ENCODE measurements at regions not wholly inside any gene's neighbourhood (a gene's known extent, or its start where the extent isn't known, plus 50 kb on each side); places are given as distances from the start of the nearest gene placed in this dataset.

DNA sequence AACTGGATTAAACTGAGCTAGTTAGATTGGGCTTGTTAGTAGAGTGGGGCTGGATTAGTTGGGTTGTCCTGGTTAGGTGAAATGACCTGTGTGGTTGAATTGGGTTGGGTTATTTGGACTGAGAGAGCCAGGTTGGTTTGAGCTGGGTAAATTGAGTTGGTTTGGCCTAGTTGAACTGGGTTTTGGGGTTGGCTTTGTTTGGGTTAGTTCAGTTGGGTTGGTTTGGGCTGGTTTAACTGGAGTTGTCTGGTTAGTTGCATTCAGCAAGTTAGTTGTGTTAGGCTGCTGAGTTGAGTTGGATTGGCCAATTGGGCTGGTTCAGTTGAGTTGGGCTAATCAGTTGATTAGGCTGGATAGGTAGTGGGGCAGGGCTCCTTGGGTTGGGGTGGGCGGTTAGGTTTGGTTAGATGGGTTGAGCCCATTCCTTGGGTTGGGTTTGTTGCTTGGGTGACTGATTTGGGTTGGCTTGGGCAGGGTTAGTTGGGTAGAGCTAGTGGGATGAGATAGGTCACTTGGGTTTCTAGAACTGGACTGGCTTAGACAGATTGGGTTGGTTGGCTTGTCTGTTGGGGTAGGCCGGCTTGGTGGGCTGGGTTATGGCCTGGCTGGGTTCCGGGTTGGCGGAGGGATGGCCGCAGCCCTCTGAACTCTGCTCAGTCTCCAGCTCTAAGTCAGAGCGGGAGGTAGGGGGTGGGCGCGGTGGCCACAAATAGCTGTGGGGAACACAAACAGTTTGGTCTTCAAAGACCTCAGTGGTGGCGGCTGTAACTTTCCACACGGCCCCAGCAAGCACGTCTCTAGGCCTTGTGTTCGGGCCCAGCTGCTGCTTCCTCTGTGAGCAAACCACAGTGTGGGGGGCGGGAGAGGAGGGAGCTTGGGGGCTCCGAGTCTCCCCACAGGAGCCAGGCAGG, 67.2 kb upstream of the RUNX3 start:
- no peak for DNase-seq

DNA sequence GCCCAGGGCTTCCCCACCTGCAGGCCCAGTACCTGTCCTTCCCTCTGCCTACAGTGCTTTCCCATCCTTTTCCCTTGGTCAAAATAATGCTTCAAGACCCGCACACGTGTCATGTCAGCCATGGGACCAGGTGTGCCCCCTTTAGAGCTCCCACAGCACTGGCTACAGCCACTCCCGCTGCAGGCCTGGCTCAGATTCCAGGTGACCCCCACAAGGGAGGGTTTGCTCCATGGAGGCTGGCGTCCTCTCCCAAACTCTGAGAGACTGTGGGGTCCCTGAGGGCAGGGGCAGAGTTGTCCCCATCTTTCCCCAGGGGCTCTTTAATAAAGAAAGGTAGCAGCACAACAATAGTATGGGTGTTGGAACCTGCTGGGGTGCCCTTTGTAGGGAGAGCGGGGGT, 66.4 kb upstream of the RUNX3 start:
- DNase-seq, result no peak

DNA sequence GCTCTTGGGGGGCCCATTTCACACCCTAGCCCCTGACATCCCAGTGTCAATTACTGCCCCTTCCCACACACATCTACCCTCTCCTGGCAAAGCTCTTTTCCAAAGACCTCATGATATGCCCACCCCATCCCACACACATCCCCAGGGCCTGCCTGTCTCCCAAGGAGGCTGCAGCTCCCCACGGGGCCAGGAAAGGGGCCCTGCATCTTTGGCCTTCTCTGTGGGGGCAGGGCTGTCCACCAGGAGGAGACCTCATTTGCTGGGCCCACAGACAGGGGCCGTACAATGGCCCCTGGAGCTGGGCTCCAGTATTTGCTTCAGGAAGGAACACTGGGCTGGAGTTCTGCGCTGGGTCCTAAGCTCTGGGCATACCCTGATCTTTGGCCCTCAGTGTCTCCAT, 65.6 kb upstream of the RUNX3 start:
- no peak for DNase-seq

DNA sequence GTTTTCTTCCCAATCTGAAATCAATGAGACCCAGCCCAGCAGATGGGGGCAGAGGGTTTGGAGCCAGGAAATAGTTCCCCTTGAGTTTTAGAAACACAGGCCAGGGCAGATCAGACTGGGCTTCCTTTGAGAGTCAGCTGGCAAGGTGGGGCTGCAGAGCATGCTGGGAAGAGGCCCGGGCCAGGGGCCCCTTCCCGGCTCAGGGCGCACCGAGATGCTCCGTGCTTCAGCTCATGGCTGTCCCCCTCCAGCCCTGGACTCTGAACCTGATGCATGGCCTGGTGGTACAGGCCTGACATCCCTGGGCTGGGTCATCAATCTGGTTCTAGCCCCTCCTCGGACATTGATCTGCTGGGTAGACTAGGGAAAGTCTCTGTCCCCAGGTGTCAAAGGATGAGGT, 65.1 kb upstream of the RUNX3 start:
- no peak for DNase-seq

DNA sequence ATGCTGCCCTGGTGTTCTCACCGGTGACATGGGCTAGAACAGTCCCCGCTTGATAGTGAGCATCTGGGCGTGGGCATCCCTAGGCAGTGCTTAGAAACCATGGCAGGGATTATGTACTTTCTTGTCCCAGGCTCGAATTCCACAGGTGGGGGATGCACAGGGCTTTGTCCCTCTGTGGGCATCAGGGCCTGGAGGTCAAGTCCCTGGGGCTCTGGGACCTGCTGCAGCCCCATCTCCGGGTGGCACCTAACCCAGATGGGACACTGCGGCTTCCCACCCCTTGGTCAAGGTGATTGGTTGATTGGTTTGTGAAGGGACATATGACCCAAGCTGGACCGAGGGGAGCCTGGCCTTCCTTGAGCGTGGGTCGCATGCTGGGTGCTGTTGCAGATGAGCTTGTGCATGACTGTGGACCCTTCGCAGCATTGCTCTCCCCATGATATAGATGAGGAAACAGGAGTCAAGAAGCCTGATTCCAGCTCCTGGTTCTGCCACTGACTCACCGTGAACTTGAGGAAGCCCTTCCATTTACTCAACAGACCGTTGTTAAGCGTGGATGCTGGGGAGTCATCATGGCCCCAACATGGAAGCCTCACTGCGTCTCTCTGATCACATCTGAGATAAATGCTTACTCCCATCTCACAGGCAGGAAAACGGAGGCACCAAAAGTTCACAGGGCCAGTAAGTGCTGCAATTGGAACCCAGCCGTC, 64.0 kb upstream of the RUNX3 start:
- DNase-seq, result no peak

DNA sequence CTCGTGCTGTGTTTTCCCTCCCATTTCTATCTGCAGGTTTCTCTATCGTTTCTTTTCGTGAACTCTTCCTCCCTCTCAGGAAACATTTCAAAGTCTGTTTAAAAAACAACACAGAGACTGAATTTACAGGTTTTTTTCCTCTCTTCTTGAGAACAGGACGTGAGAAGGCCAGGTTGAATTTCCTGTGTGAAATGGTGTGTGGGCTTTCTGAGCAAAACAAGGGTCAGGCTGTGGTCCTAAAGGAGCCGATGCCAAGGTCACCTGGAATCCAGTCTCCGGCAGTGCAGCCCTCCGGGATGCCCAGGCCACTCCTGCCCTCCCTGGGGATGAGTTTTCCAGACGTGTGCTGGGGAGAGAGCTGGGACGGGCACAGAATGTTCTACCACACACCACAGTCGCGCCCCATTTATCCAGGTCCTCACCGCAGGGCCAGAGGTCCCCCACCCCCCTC, 62.7 kb upstream of the RUNX3 start:
- no peak for DNase-seq

DNA sequence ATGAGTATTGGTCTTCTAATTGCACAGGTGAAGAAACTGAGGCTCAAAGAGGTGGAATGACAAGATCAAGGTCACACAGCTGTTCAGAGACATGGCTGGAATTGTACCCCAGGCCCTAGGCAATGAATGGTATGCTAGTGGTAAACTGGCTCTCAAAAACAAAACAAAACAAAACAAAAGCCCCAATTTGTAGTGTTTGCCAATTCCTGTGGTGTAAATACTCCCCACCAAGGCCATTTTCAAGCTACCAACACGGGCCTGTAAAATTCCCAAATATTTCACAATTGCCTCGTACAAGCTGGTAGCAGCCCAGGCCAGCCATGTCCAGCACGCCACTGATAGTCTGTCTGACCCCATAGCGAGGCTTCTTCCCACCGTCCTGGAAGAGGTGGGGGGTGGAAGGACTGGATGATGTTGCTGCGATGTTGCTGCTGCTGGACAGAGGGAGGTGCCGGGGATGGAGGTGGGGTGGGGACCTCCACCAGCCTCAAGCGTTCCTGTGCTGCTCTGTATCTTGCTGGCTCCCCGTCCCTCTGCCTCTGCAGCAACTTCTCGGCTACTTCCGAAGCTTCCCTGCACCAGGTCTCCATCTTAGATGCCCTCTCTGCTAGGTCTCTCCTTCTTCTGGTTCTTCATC, 62.2 kb upstream of the RUNX3 start:
- no peak for DNase-seq

DNA sequence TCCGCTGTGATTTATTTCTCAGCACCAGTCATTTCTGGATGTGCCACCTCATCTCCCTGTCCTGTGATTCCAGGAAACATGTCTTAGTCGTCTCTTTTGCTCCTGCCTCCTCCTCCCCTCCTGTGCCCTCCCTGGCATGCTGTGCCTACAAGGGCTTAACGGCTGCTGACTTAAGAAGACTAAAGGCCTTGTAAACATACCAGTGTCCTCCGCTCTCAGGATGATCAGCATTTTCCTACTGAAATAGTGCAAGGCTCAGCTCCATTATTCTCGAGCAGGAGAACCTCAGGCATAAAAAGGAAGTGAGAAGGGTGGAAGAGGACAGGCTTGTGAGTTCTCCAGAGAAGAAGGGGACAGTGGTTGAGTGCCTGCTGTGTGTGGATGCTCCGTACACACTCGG, 61.6 kb upstream of the RUNX3 start:
- no peak for DNase-seq

DNA sequence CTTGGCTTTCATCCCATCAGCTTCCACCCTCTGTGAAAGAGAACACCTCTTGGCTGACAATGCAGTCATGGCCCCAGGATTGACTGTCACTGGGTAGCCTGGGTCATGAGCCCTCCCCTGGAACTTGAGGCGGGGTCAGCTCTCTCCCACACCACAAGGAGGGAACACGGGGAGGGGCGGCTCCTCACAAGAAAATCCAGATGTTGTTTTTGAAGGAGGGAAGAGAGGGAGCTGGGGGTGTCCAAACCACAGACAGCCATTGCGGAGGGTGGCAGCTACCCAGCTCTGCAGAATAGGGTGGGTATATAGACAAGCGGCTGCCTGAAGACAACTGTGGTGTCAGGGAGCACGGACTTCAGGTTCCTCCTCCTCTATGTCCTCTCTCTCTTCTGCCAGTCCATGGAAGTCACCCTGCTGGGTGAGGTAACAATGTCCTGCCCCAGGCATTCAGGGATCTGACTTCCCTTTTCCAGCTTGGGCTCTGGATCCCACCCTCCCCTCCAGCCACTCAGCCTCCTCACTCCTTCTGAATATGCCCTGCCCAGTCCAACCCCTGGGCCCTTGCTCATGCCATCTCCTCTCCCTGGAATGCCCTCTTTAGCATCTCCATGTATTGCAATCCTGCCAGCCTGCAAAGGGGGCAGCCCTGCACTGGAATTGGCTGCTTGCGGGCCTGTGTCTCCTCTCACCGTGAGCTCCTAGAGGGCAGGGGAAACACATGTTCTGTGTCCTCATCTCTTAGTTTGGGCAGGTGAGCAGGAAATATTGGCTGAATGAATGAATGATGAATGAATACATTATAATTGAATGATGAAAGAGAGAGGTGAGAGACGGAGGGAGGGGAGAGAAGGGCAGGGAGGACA, 60.9 kb upstream of the RUNX3 start:
- no peak for DNase-seq

DNA sequence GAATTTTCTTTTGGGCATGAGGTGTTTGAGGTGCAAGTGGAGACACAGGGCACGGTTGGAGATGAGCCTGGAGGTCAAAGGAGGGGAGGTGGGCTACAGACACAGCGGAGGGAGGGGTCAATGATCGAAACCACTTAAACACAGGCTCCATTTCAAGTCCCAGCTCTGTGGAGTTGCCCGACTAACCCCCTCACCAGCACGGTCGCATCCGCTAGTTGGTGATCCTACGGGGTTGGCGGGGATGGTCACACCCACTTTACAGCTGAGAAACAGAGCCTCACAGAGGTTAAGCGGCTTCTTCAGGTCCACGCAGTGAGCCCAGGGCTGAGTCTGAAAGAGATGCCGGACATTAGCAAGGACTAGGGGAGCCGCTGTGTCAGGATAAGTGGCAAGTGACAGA, 60.1 kb upstream of the RUNX3 start:
- DNase-seq, result no peak

DNA sequence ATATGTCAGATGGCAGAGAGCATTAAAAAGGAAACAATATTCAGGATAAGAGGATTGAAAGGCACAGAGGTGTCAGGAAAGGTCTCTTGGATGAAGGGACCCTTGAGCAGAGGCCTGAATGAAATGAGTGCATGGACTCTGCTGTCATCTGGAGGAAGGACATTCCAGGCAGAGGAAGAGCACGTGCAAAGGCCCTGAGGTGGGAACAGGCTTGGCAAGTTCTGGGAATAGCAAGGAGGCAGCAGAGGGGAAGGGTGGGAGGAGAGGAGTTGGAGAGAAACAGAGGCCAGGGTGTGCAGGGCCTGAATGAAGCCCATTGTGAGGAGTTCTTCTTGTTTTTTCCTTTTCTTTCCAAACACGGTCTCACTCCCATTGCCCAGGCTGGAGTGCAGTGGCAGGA, 59.0 kb upstream of the RUNX3 start:
- DNase-seq, result no peak

DNA sequence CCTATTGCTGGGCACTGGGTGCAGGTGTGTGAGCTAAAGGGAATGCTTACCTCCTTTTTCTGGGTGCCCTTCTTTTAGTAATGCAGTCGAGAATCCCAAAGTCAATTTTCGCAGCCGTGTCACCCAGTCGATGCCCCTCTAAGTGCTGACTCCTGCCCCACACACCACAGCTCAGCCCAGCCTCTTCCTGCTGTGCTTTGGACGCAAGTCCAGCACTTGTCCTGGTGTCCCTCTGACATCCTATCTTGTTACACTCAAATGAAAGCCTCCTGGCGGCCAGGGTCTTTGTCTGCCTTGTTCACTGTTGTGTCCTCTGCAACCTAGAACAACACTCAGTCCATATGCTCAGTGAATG, 58.5 kb upstream of the RUNX3 start:
- DNase-seq, result no peak

DNA sequence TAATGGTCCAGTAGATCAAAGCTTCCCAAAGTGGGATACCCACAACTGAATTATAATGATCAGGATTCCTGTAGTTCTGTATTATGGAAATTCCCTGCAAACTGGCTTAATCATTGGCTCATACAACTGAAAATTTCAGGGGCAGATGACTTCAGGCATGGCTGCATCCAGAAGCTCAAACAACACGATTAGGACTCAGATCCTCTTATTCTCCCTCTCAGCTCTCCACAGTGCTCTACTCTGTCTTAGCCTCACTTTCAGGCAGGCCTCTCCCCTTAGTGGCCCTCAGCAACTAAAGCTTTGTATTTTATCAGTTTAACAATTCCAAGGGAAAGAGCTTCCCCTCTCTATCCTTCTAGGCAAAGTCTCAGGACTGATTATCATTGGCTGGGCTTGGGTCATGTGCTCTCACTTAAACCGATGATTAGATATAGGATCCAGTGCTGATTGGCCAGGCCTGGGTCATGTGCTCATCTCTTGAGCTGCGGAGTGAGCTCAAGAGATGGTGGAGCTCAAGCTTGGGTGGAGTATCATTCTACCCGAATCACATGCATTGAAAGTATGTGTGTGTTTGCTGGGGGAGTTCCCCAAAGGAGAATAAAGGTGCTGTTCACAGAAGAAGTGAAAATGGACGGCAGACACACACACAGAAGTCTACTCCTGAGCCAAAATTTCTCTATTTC, 57.9 kb upstream of the RUNX3 start:
- no peak for DNase-seq

DNA sequence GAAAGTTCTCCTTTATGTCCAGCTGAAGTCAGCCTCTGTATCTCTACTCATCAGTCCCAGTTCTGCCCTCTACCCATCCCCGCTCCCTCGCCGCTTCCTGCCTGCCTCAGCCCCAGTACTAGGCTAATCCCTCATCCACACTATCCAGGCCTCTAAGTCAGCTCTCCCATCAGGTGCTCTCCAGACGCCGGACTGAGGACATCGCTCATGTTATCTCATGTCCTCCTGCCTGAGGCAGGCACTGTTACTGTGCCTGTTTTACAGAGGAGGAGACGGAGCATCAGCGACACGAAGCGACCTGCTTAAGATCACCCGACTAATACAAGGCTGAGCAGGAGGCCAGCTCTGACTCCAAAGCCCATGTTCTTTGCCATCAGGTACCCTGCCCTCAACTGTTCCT, 57.3 kb upstream of the RUNX3 start:
- DNase-seq, result no peak

DNA sequence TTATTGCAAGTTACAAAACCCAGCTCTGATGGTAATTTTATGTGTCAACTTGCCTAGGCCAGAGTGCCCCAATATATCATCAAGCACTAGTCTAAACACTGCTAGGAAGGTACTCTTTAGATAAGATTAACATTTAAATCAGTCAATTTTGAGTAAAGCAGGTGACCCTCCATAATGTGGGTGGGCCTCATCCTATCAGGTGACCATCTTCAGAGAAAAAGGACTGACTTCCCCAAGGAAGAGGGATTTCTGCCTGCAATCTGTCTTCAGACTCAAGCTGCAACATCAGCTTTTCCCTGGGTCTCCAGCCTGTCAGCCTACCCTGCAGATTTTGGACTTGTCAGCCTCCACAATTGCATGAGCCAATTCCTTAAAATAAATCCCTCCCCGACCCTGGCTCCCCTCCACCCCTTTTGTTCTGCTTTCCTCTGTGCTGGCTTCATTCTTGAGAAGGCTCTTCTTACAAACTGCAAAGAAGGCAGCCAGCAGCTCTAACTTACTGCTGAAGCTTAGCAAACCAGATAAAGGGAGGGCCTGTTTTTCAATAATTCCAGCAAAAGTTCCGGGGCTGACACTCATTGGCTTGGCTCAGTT, 56.4 kb upstream of the RUNX3 start:
- DNase-seq, result no peak

DNA sequence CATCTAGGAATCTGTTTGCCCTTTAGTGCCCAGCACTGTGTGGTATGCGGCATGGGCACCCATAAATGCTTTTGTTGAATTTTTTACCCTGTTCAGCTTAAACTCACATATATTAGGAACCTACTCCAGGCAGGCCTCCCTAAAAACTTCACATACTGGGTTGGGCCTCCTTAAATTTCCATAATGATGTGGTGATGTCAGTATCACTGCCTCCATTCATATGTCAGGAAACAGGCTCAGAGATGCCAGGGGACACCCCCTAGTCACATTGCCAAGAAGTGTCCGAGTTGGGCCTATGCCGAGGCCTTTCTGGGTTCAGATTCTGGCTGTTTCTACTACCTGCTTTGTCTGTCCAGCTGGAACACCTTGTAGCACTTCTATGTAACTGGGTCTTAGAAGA, 55.7 kb upstream of the RUNX3 start:
- no peak for DNase-seq

DNA sequence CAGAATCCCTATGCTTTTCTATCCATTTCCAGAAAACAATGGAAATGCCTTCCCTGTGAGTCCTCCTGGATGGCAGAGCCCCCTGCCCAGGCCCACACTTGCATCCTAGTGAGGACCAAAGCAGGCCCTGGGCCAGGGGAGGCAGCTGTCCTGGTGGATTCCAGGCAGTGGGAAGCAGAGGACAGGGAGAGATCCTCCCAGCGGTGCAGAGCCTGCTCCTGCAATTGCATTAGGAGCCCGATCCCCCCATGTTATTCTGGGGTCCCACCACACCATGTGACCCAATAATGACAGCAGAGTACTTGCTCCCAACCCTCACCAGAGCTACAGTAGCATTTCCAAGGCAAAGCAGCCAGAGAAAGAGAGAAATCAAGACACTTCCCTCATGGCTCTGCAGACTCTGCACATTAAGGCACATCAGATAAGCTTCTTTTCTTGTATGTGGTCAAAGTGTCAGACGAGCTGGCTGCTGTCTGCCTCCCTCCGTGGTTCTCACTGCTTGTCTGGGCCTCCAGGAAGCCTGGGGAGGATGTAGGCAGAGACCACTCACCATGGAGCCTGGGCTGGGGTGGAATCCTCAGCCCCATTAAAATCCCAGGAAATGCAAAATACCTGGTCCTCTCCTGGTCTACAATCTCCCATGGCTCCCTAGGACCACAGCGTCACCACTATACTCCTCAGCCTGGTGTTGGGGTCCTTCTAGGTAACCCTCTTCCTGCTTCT, 54.9 kb upstream of the RUNX3 start:
- no peak for DNase-seq

DNA sequence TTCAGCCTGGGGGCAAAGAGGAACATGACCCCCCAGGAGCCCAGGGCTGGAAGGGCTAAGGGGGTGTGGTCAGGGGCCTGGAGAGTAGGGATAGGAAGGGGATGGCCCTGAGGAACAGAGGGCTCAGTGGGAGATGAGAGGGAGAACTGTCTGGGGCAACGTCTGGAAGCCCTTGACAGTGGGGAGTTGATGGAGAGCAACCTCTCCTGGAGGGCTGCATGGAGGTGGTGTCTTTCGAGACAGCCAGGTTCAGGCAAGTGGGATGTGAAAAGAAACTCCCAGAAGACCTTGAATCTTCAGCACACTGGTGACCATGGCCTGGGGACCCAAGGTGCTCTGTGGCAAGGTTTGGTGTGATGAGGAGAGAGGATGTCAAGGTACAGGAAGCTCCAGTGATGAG, 54.2 kb upstream of the RUNX3 start:
- DNase-seq, result no peak

DNA sequence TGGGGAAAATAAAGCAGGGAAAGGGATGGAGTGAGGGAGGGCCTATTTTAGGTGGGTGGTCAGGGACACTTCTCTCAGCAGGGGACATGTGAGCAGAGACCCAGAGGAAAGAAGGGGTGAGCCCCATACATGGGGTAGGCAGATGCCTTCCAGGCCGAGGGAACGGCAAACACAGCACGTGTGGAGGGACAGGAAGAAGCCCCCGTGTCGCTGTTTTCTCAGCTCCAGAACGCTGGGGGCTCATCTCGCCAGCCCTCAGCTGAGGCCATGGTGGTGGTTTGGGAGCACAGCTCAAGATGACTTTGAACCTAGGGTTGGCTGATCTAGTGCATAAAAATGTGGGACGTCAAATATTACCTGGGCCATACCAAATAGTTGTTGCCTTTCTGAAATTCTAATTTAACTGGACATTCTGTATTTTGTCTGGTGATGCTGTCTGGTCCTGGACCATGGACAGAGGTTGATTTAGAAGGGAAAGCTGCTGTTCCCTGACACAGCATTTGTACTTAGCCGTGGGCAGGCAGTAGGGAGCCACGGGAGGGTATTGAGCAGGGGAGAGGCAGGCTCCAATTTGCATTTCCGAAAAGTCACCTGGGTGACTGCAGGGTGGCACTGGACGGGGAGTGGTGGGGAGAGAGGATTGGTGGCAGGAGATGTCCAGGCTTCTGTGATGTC, 53.1 kb upstream of the RUNX3 start:
- DNase-seq, result no peak

DNA sequence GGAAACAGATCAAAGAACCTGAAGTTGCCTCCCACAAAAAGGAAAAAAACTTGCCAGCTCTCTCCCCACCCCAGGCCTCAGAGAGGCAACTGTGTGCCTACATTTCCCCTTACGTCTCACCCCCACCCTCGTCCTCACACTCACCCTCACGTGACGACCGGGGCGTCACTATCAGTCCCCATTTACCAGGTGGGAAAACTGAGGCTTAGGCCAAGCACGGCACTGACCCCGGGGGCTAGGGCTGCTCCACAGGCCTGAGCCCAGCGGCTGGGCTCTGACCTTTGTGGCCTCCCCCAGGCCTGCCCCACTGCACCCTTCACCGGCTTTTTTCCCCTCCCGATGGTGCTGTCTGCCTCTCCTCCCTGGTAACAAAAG, 51.5 kb upstream of the RUNX3 start:
- DNase-seq, result no peak

Measured in NCI-H2081 treated with DMSO at 0.1 percent for 48 hours (cell line).